Renal cortical epithelial cell (primary cell): ENCODE measurements at regions not wholly inside any gene's neighbourhood (a gene's known extent, or its start where the extent isn't known, plus 50 kb on each side); places are given as distances from the start of the nearest gene placed in this dataset.

Source experiments
- DNase-seq: peaks from one replicate; pipeline ENCODE4 v3.0.0-alpha.2; 2011; ENCODE audit warnings: low read depth

DNA sequence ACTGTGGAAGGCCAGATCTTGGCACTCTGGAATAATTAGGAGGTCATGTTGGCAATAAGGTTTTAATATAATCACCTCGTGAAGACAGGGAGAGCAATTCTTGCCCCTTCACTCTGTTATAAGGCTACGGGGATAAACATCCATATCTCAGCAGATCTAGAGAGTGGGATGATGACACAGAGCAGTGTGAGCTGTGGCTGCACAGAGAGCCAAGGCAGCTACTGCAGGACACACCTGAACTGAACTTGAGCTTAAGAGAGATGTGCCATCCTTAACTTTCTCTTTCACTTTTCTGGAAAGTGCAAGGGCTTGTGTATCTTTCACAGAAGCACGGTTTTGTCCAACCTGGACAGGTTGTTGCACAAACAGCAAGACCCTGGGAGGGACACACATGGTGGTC, 174.7 kb downstream of the GATA3 start:
- no peak for DNase-seq

DNA sequence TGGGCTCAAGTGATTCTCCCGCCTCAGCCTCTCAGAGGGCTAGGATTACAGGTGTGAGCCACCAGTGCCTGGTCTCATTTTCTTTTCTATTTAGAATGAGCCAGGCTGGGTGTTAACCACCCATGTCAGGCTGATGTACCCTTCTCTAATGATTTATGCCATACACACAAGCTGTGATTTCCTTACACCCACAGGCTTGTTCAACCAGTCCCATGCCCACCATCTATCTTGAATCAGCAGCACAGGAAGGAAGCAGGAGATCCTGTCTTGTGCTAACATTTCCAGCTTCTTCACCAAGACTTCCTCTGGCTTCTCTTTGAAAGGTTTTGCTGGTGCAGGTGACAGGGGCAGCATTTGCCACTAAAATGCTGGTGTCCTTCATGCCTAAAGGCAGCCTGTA, 176.4 kb downstream of the GATA3 start:
- no peak for DNase-seq

DNA sequence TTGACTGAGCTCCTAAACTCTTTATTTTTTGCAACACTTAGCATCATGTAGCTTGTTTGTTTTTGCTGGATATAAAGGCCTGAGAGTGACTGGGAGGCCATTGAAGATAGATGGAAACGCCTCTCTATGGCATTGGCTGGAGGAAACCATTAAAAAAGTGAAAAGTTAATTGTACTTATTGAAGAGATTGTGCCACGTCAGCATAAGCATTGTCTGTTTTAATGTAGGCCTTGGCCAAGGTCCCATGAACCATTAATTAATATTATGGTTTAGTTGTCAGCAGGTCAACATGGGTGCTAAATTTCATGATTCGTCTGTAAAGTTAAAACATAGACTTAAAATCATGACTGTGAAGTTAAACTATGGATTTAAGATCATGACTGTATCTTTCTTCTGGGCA, 178.6 kb downstream of the GATA3 start:
- no peak for DNase-seq

DNA sequence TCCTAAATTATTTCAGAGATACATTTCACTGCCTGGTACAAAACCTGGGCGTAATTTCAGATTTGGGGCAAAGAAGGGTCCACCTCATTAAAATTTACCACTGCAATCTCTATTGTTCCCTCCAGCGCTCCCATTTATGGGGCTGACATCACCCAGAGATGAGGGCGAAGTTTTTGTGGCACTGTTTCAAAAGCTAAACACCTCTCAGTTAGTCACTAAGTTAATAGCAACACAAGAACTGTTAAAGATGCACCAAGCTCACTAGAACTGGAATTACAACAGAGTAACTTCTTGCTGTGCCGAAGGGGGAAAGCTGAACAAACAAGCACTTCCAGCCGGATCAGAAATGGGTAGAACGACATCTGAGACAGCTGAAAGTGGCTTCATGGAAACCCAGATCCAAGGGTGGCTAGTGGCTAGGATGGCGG, 179.4 kb downstream of the GATA3 start:
- no peak for DNase-seq

DNA sequence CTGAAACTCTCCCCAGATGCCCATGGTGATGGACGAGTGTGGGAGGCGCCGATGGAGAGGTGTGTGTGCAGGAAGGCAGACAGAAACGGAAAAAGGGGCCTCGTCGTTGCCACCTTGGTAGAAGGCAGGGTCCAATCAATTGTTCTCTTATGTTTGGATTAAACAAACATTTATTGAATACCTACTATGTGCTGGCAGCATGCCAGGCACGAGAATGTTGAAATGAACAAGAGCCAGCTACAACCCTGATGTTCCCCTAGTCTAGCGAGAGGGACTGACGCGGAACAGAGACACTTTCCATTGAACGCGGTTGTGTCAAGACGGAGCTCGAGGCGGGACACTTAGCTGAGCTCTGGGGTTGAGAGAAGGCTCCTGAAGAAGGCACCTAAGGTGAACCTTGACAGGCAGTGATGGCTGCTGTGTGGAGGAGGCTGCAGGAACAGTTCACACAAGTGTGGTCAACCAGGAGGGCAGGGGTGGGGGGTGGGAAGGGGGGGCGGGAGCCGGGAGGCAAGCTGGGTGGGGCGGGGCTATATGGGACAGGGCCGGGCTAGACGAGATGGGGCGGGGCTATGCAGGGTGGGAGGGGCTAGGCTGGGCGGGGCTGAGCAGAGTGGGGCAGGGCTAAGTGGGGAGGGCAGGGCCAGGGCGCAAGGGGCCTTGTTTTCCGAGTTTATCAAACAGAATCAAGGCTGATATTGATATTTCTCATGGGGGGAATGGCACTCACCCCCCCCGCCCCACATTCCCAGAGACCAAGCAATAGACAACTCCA, 181.0 kb downstream of the GATA3 start:
- no peak for DNase-seq

DNA sequence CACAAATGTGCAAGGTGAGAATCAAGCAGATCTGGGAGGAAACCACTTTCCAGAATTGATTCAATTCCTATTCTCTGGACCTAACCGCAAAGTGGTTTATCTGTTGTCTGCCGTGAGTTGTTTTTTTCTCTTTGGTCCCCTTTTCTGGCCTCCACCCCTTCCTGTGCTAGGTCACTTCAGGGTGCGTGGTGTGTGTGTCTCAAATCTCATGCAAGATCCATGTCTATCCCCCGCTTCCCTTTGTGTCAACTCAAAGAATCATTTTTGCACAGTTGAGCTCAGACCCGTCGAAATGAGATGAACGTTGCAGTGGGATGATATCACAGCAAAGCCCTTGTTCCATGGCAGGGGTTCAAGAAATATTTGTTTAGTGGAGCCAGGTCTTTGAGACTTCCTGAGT, 184.5 kb downstream of the GATA3 start:
- no peak for DNase-seq

DNA sequence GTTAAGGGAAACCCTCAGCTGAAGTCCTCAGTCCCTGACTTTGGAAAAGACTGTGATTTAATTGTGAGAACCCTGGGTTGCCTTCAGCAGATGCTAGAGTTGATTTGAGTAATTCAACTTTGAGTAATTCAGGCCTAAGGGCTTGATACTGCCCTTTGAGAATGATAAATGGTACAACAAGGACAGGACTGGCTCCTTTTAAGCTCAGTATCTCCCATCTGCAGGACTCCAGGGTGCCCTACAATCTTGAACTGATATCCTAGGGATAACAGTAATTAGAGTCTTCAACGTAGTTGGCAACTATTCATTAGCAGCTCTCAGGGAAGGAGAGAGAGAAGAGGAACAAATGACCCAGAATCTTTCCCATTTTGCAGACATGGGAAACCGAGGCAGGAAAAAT, 186.4 kb downstream of the GATA3 start:
- no peak for DNase-seq

DNA sequence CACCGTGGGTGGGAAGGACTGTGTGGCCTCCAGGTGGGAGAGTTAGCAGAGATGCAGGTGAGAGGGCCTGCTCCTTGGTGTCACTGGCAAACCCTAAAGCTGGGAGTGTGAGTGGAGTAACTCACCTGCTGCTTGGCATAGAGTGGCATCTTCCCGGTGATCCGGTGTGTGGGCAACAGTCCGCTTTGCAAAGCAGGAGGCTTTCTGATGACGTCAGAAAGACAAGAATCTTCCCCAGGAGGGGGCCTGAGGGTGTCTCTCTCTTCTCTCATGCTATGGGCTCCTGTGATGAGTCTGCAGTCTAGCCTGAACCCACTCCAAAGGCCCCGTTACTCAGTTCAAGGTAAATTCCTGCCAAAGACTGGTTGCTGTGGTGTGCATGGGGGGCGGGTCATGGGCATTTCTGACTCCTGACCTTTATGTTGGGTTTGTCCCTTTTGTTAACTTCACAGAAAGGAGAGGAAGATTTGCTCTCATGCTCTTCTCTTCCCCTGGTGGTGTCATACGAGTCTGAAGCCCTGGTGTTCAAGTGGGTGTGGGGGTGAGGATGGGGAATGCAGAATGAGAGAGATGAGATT, 187.9 kb downstream of the GATA3 start:
- DNase-seq, result no peak

DNA sequence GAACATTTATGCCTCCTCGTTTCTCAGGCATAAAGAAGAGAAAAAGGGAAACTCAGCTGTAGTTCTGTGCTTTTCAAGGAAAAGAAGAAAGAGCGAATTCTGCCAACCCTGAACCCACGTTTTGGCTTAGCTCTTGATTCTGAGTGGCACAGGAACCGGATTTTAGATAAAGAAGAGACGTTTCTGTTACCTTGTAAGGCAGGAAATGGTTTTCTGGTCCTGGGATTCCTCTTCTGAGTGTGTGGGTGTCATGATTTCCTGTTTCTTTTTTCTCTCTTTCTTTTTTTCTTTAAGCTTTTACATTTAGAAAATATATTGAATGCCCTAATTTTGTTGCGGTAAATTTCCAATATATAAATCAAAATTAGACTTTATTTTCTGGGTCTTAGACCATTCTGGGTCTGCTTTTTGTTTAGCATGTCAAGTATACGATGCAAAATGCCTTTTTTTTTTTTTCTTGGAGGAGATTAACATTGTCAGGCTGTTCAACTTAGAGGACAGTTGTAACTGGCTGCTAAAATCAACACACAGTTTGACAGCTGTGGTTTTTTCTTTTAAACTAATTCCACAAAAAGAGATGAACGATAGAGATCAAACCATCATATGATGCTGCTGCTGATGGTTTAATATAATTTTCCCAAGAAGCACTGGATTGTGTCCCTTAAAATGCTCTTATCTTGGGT, 190.8 kb downstream of the GATA3 start:
- DNase-seq, result no peak

DNA sequence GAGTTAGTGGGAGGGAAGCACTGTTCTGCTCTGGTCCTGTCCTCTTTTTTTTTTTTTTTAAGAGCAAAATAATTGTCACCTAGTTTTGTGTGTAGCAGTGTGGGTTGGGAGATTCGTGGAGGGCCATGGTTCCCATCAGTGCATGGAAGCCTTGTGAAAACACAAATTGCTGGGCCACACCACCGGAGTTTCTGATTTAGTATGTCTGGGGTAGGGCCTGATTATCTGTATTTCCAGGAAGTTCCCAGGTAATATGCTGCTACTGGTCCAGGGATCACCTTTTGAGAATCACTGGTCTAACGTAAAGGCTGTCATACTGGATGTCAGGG, 191.3 kb downstream of the GATA3 start:
- DNase-seq, result no peak

DNA sequence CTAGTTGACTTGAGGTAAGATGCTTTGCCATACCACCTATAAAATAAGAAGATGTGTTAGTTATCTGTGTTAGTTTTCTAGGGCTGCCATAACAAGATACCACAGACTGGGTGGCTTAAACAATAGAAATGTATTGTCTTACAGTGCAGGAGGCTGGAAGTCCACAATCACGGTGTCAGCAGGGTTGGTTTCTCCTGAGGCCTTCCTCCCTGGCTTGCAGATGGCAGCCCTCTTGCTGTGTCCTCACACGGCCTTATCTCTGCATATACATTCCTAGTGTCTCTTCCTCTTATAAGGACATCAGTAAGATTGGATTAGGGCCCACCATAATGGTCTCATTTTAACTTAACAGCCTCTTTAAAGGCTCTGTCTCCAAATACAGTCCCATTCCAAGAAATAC, 192.1 kb downstream of the GATA3 start:
- DNase-seq, result no peak

DNA sequence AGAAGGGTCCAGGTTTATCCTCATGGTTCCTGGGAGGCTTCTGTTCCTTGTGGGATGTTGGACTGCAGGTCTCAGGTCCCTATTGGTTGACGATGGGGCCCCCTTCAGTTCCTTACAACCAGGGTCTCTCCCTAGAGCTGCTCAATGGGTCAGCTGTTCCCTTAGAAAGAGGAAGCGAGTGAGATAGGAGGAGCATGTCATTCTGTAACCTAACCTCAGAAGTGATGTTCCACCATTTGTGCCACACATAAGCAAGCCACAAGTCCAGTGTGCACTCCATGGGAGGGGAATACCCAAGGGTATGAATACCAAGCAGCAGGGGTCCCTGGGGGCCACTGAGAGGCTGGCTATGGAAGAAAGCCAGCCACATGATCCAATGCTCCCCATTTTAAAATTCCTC, 192.7 kb downstream of the GATA3 start:
- no peak for DNase-seq

DNA sequence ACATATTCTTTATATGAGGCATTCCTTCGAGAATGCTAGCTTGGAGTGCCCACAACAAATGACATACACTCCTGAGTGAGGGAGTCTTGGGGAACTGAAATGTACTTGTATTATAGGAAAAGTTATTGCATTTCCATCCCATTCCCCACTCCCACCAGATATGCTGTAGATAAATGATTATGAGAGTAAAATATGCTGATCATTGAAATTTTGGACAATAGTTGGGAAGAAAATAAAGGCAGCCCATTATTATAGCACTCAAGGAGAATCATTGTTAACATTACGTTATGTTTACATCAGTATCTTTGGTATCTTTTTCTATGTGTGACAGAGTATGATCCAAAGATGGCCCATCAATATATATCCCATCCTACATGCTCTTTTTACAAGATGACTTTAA, 194.4 kb downstream of the GATA3 start:
- DNase-seq, result no peak

DNA sequence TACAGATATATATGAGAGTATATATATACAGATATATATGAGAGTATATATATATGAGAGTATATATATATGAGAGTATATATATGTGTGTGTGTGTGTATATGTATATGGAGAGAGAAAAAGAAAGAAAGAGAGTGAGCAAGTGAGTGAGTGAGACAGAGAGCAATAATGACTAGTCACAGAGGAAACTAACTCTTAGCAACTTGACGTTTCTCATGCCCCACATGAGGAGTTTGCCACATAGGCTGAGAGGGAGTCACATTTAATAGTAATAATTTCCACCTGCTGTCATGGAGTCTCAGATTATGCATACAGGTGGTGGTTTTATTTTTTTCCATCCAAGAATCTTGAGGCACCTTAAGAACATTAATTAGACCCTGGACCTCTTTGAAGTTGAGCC, 199.9 kb downstream of the GATA3 start:
- no peak for DNase-seq

DNA sequence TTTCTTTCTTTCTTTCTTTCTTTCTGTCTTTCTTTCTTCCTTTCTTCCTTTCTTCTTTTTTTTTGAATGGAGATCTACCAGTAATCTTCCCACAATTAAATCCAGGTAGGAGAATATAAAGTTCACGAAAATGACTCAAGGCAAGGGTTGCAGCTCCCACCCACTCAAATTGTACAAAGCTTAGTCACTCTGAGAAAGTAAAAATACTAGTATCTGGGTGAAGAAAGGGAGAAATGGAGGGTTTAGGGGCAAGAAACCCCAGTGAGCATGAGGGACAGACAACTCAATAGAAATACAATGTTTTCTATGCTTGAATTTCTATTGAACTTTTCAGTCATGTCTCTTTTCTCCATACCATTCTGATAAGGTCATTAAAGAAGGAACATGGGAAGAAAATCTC, 200.8 kb downstream of the GATA3 start:
- DNase-seq, result no peak

DNA sequence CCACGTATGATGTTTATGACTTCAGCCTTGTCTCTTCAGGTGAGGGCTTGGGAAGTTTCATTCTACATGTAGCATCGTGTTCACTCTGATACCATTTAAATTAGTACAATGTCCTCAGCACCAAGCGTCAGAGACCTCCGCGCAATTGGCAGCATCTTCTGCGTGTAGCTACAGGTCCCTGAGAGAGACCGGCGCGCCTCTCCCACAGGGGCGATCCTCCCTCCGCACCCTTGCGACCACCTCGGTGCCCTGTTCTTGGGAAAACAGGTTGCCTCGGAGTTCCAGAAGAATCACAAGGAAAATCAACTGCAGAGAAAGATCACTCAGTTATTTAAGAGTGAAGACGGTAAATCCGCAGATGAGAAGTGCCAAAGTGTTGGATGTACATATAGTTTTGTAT, 206.2 kb downstream of the GATA3 start:
- DNase-seq, result no peak

DNA sequence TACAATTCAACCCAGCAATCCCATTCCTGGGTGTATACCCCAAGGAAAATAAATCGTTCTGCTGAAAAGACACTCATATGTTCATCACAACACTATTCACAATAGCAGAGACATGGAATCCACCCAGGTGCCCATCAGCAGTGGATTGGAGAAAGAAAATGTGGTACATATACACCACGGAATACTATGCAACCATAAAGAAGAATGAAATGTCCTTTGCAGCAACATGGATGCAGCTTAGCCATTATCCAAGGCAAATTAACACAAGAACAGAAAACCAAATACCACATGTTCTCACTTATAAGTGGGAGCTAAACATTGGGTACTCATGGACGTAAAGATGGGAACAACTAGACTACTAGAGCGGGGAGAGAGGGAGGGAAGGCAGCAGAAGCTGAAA, 207.8 kb downstream of the GATA3 start:
- no peak for DNase-seq

DNA sequence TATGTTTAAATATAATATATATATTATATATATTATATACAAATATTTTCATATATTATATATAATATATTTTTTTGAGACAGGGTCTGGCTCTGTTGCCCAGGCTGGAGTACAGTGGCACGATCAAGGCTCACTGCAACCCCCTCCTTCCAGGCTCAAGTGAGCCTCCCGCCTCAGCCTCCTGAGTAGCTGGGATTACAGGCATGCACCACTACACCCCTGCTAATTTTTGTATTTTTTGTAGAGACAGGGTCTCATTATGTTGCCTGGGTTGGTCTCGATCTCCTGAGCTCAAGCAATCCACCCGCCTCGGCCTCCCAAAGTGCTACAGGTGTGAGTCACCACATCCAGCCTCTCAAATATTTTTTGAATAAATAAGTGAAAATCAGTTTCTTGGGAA, 215.5 kb downstream of the GATA3 start:
- DNase-seq, result no peak

DNA sequence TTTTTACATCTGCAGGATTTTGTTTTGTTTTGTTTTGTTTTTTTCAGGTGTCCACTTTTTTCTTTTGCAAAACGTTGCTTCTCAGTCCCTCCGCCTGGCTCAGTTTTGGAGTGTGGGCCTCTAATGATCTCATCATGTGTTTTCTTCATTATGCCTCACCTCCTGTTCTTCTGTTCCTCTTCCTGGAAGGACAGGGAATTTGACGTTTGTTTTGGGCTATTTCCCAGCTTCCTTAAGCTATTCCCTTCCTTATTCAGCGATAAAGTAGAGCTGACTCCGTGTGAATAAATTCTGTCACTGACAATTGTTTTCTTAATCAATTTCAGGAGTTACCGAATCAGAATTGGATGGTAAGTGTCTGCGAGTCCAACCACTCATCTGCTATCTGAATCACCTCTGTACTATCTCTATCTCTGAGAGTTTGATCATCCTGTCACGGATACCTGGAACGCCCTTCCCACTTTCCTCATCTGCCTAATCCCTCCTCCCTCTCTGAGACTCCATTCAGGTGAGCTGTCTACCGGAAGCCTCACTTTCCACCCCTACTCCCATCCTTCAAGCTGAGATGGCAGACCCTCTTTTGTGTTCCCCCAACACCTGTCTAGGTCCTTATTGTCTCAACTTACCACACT, 218.4 kb downstream of the GATA3 start:
- DNase-seq, result no peak

DNA sequence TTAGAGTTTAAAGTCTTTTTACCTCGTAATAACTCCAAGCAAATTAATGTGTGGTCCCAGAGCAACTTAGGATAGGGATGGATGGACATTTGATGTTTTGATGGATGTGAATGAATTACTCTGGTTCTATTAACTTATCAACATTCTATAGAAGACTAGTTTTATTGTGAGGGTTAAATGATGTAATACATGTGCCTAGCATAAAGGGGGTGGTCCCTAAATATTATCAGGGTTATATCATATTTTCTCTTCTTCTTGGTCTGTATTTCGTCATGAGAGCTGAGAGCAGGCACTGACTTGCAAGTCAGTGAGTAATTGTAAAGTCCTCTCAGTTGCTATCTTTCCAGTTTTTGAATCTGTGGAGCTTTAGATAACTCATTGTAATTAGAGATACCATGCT, 219.3 kb downstream of the GATA3 start:
- DNase-seq, result no peak

DNA sequence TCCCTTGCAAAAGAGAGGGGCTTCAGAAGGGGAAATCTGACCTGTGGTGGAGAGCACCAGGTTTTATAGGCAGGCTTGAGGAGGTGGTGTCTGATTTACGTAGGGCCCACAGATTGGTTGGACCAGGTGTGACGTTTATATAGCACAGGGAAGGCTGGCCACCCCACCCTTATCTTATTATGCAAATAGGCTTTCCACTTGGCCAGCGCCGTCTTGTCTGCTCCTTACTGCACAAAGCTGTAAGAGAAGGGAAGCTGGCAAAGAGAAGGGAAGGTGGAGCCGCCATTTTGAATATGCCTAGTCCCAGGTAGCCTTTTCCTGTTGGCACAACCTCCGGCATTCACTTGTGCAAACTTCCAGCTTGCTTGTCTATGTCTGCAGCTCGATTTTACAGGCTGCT, 221.4 kb downstream of the GATA3 start:
- DNase-seq, result no peak

DNA sequence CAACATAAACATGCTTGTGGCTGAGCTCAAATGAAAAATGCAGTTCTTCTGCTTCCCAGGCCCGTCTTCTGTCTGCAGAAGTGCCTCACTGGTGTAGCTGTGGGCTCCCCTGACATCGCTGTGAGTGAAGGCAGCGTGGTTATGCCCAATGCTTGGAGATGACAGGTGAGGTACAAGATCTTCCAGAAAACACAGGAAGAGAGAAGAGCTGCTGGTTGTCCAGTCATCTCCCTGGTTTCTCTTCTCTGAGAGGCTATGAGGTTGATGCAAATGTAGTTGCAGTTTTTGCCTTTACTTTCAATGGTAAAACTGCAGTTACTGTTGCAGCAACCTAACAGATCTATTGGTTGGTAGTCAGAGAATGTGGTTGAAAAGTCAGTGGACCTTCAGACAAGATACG, 223.6 kb downstream of the GATA3 start:
- no peak for DNase-seq

DNA sequence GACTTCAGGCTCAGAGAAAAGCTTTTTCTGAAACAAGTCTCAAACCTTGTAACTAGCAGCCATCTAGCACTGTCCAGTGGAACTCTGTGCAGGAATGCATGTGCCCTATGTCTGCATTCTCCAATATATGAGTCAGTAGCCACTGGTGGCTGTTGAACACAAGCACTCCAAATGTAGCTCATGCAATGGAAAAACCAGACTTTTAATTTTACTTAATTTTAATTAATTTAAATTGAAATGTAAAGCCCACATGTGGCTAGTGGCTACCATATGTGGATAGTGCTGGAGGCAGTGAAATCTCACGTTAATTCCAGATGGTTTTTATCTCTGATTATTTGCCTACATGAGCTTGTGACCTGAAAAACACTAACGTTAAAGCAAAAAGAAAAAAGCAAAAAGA, 225.1 kb downstream of the GATA3 start:
- DNase-seq, result peak; percentile 16
